SKM-1 (cell line): ENCODE measurements at regions not wholly inside any gene's neighbourhood (a gene's known extent, or its start where the extent isn't known, plus 50 kb on each side); places are given as distances from the start of the nearest gene placed in this dataset.

ENCODE experiments used
- DNase-seq: peaks from one replicate; lab custom pipeline; 2025; ENCODE audit not compliant: unreplicated experiment; lab: John Stamatoyannopoulos, UW

- no peak for DNase-seq
Observed at GRCh38 chr9:90037146-90037797, 432.5 kb downstream of the GADD45G start.

GRCh38 chr9:90038763-90039162 is 434.0 kb downstream of the GADD45G start:
- no peak for DNase-seq

- DNase-seq = no peak
Observed at GRCh38 chr9:90044263-90044662, 439.5 kb downstream of the GADD45G start.

GRCh38 chr9:90044710-90045151 is 439.9 kb downstream of the GADD45G start:
- no peak for DNase-seq

GRCh38 chr9:90046317-90046861 is 441.6 kb downstream of the GADD45G start:
- no peak for DNase-seq

GRCh38 chr9:90047828-90048227 is 443.0 kb downstream of the GADD45G start:
- DNase-seq = no peak

- no peak for DNase-seq
Observed at GRCh38 chr9:90052366-90052765, 447.6 kb downstream of the GADD45G start.

- no peak for DNase-seq
Observed at GRCh38 chr9:90053027-90053426, 448.2 kb downstream of the GADD45G start.

GRCh38 chr9:90054810-90055209 is 450.0 kb downstream of the GADD45G start:
- DNase-seq = no peak

- DNase-seq = no peak
Observed at GRCh38 chr9:90055226-90055625, 450.4 kb downstream of the GADD45G start.

GRCh38 chr9:90057361-90057760 is 452.5 kb downstream of the GADD45G start:
- no peak for DNase-seq

GRCh38 chr9:90058182-90058763 is 453.5 kb downstream of the GADD45G start:
- DNase-seq = no peak

GRCh38 chr9:90059436-90059835 is 454.6 kb downstream of the GADD45G start:
- no peak for DNase-seq

GRCh38 chr9:90060256-90060655 is 455.4 kb downstream of the GADD45G start:
- no peak for DNase-seq

GRCh38 chr9:90061187-90061586 is 456.4 kb downstream of the GADD45G start:
- no peak for DNase-seq

- DNase-seq = no peak
Observed at GRCh38 chr9:90062982-90063381, 458.2 kb downstream of the GADD45G start.

- DNase-seq = no peak
Observed at GRCh38 chr9:90064248-90064647, 459.4 kb downstream of the GADD45G start.

GRCh38 chr9:90064971-90065370 is 460.2 kb downstream of the GADD45G start:
- no peak for DNase-seq

GRCh38 chr9:90065851-90066250 is 461.0 kb downstream of the GADD45G start:
- no peak for DNase-seq

- DNase-seq = no peak
Observed at GRCh38 chr9:90069085-90069484, 464.3 kb downstream of the GADD45G start.

GRCh38 chr9:90070056-90070455 is 465.2 kb downstream of the GADD45G start:
- DNase-seq = no peak

- DNase-seq = no peak
Observed at GRCh38 chr9:90070469-90070868, 465.7 kb downstream of the GADD45G start.
